GF-D8 (cell line): ENCODE measurements at regions not wholly inside any gene's neighbourhood (a gene's known extent, or its start where the extent isn't known, plus 50 kb on each side); places are given as distances from the start of the nearest gene placed in this dataset.

Source experiments
- DNase-seq: peaks from one replicate; lab custom pipeline; 2025; lab: John Stamatoyannopoulos, UW

DNA sequence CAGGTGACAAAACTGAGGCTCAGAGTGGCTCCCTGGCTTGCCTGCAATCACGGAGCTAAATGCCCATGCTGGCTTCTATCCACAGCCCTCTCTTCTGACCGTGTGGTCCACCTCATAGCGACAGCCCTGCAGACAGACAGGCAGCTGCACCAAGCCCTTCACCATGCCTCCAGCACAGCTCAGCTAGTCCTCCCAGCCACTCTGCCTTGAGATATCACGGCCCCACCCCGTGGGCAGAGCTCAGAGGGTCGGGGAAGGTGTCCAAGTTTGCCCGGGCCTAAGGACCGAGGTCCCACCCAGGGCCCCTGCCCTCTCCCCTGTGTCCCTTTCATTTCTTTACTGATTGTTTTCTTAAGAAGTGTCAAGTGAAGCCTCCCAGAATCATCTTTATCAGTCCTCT is 128.2 kb upstream of the GLI2 start:
- DNase-seq, result no peak

DNA sequence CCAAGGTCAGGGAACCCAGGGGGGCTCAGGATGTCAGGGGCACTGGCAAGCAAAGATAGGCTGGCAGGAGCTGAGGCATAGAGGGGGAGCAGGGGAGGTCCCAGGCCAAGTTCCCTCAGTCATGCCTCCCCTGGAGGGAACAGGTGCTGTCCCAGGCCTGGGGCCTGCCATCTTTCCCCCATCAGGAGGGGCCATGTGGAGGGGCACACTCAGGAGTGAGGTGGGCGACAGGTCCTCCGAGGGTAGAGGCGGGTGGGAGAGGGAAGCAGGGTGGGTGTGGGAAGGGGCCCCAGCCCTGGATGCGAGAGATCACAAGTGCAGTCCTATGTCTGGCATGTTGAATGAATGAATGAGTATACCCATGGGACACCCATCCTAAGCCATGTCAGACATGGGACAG is 127.7 kb upstream of the GLI2 start:
- no peak for DNase-seq

DNA sequence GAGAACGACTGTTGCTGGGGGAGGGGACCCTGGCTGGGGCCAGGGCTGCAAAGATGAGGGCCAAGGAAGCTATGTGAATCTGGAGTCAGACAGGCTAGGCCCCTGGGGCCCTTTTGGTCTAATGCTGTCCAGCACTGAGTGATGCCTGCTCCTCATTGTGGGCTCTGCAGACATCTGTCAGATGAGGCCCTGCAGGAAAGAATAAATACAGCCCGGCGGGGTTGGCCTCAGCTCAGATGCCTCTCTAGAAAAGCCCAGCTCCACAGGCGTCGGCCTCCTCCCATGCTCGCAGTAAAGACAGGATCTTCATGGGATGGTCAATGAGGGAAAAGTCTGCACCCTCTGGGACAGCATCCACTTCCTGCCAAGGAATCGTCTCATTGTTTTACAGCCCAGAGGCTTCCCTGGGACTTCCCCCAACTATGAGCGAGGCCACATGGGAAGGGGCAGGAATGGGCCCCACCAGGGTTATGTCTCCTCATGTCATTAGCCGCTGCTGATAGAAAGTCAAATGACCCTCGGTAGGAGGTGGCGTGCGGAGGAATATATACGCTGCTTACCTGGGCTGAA is 125.8 kb upstream of the GLI2 start:
- no peak for DNase-seq

DNA sequence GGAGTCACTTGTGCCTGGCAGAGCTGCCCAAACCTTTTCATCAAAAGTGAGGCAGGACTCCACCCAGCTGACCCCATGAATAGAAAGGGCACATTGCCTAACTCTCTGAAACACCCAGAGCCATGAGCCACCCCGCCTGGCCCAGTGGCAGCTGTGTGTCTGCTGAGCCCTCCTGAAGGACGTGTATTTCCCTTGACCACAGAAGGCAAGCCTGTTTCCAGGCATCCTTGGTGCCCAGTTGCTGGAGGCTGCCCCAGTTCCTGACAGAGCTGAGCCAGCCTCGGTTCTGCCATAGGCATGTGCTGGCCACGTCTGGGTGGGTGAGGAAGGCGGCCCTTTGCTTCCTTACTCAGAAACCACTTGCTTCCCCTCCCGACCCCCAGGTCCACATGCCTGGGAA is 124.7 kb upstream of the GLI2 start:
- DNase-seq, result no peak

DNA sequence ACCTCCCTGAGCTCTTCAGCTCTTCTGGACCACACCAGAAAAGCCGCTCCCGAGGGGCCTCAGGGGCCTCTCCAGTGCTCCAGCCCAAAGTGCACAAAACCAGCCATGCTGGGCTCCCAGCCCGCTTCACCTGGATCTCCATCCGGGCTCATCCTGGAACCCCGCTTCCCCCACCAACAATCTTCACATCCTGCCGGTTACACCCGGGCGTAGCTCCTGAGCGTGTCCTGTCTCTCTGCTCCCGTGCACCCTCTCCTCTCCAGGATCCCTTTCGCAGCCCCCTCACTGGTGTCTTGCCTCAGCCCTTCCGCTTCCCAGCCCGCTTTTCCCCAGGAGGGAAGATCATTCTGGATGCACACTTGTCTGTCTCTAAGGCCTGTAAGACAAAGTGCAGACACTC is 123.7 kb upstream of the GLI2 start:
- no peak for DNase-seq

DNA sequence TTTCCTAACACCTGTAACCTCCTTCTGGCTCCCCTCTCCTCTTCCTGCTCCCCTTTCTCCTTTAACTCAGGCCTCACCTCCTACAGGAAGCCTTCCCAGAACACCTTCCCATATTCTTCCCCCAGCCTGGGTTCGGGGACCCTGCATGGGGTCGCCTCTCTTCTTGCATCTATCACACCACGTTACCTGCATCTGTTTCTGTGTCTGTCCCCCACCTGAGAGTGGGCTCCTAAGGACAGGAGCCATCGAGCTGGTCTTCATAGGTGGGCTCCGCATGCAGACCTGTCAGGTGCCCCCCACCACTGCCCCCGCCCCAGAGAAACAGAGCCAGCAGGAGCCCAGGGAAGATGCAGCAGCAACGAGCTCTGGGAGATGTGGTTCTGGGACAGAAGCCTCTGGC is 123.2 kb upstream of the GLI2 start:
- DNase-seq, result no peak

DNA sequence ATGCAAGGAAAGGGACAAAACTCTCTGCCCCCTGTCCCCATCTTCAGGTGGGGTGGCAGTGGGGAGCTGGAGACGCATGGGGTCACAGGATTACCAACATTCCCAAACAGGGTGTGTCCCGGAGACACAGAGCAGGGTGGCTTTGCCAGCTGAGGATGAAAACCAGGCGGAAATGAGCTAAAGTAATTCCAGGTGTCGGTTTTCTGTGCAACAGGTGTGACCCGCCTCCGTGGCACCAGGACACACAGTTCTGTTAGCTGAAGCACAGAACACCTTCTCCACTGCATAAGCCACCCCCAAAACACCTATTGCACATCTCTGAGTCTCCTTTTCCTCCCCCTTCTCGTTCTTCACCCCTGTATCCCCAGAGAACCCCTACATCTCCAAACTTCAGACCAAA is 122.7 kb upstream of the GLI2 start:
- no peak for DNase-seq

DNA sequence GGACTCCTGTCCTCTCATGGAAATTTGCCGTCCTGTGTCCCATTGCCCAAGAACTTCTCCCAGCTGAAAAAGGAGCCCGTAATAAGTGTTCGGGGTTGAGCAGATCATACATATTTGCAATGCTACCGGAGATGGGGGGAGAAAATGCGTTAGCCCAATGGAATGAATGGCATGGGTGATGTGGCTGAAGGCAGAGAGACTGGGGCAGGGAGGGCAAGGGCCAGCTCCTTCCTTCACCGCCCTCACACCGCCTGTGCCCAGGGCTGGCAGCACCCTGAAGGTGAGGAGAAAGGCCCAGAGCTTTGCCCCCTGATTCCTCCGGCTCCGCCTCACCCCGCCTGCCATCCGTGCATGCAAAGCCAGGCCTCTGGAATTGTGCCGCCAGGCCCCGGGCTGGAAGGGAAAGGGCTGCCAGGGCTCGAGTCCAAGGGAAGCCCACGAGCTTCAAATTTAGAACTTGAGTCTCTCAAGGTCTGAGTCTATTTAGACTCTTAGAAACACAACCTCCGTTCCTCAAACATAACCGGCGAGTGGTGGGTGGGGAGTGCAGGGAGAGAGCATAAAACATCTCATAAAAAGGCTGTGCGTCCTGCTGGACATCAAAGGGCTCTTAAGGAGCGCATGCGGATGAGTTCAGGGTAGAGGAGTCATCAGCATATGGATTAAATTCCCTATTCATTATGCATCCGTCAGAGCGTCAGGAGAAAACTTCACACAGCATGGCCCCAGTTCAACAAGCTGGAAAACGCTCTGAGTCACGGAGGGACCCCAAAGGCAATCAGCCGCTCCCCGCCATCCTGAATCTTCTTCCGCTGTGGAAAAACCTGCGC is 121.7 kb upstream of the GLI2 start:
- no peak for DNase-seq

DNA sequence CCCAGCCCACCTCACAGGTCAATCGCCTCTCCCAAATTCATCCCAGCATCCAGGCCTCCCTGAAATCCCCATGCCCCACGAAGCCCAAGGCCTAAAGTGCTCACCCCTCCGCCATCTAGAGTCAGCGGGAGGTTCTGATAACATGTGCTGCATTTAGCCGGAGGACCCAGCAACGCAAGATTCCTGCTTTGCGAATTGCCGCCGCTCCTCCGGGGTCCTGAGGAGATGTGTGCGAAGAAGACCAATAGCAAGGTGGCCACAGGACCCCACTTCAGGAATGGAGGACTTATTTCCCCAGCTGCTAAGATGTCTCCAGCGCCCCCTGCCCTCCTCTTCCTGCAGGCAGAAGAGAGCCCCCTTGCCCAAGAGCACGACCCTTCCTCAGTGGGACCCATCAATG is 120.8 kb upstream of the GLI2 start:
- no peak for DNase-seq

DNA sequence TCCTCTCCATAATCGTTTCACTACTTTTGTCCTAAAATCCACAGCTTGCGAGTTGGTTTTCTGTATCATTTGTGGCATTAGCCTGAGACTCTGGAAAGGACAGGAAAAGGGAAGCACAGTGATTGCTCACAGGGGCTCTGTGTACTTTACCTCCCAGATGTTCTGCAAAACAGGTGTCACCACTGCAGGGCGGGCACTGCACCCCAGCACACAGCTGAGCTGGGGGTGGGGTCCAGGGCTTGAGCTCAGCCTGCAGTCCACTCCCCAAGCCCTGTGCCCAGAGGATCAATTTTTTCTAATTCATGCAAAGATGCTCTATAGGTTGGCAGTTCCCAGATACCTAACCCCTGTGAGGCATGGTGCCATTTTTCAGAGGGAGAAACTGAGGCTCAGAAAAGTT is 119.4 kb upstream of the GLI2 start:
- no peak for DNase-seq

DNA sequence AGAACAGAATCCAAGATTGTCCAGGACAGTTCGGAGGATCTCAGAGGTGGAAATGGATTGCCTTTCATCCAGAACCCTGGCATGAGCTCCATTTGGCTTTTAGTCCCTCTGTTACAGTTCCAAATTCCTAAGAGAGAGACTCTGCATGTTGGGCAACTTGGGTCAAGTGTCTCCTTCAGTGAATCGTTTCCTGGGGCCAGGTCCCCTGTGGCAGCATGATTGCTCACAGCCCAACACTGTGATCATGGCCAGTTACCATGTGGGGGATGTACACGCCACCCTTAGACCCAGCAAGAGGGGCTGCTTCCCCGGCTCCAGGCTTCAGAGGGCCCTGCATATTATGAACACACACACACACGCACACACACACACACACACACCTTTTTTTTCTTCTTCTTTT is 118.6 kb upstream of the GLI2 start:
- no peak for DNase-seq

DNA sequence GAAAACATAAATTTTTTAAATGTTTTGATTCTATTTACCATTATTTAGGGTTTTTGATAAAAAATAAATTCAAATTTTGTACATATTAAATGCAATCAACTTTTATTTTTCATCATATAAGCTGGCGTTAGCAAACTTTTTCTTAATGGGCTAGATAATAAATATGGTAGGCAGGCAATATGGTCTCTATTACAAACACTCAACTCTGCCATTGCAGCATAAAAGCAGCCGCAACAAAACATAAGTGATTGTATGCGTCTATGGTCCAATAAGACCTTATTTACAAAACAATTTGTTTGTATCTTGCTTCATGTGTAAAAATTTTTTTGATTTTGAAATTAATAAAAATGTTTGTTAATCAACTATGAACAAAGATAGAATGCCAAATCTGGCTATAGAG is 116.8 kb upstream of the GLI2 start:
- no peak for DNase-seq

DNA sequence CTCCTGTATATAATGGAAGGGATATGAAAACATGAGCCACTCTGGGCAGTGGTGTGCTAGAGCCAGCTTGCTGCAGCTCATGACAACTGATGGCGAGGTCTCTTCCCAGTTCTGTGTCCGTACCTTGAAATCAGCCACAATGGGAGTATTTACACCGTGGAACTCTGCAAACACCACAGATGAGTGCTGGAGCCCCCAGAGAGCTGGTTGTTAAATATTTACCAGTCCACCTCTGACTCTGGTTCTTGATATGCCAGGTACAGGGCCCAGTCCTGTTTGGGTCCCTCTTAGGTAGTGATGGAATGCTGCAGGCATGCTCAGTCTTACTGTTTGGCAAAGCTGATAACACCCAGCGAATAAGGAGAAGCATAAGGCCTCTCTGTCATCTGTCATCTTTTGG is 116.1 kb upstream of the GLI2 start:
- DNase-seq, result no peak

DNA sequence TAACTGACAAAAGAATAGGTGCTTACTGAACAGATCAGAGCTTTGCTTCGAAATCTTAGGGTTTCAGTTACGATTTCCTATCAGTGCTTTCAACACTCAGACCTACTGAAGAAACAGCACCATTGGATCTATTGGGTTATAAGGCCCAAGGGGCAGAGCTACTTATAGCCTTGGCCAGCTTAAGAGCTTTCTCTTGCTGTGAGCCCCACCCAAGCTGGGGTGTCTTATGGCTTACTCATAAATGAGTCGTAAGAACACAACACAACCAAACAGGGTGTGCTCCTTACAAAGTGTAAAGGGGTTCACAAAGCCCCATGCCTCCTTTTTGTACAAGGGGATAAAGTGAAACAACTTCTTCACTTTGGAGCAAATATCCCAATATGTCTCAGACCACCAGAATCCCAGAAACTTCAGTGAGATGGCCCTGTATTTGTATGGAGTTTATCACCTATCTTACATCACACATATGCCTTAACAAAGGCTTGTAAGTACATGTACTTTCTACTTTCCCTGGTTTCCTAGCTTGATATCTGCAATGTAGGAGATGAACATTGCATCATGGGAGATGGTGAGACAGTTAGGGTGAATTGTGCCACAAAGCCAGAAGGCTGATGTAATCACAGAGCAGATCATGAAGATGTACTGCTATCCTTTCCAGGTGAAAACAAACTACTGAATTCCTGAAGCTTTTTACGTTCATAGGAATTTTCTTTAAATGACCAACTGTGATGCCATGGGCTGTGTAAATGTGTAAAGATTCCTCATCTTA is 115.5 kb upstream of the GLI2 start:
- no peak for DNase-seq

DNA sequence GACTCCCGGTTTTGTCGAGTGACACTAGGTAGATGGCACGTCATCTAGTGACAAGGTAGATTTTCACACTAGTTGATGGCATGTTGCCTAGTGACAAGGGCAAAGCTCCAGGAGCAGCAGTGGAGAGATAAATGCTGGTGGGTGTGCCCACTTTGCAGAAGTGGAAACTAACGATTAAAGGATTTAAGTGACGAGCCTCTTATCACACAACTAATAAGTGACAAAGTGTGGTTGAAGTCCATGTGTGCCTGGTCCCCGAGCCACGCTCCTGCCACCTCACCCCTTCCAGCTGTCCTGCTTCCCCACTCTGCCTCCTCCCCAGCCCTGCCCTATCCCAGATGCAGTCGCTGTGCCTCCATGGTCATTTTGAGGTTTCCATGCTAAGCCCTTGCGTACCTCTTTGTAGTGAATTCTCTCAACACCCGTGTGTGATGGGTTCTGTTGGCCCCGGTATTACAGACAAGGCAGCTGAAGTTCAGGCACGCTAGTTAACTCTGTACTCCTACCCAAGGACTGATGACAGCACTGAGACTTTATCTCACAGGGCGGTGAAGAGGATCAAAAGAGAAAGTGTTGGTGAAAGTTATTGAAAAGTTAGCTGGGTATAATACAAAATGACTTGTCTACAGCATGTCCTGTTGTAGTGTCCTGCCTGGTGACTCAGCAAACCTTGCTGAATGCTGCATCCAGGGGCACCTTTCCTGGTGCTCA is 113.4 kb upstream of the GLI2 start:
- no peak for DNase-seq

DNA sequence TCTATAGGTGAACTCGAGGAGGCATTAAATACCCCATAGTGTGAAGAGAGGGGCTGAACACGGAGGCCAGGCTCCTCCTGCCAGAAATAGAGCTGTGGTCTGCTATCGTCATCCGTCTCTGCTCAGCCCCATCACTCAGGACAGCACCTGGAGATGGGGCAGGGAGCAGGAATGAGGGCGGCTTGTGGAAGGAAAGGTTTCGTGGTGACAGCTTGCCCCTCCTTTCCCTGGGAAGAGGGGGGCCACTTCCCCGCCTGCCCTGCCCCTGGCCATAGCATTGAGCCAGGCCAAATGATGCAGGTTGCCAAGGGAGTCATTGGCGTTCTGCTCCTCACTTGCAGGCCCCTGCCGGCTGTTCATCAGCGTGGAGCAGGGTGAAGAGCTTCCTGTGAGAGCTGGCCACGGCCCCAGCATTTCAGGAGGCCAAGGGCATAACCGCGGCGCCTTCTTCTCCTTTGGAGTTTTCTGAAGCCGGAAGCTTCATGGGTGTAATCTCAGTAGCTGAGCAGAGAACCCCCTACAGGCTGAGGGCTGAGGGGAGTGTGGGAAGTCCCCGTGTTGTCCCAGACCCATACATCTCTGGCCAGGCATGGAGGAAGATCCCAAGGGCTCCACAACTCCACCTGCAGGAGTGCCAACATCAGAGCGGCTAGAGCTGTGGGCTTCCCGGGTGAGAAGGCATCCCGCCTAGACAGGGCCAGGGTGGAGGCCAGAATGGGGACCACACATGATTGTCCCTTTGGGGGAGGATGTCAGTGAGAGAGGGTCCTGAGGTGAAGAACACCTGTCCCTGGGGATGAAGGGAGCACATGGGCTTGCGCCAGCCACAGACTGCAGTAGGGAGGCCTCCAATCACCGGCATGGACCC is 112.5 kb upstream of the GLI2 start:
- no peak for DNase-seq

DNA sequence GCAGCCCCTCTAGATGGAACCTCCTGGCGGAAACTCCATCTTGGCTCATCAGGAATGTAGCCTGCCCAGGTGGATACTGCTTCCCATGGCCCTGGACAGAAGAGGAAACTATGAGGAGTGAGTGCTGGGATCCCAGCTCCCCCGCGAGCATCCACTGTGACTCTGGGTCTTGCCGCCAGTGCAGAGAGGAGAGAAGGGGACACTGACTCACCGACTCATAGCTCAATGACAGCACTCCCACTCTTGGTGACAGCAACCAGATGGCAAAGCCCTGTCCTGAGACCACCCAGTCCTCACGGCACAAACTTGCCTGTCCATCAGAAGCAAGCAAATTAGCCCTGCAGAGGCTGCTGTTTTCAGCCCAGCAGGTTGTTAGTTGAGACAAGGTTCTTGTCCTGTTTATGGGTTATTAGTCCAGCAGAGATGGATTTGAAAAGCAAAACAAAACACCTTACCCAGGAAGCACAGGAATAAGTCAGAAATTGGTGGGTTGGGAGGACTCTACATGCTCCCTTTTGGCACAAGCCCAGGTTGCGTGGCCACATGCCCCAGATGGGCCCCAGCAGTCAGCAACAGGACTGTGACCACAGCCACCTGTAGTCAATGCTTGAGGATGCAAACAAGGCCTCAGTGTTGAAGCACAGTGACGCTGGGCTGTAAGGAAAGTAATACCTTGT is 111.5 kb upstream of the GLI2 start:
- DNase-seq, result no peak

DNA sequence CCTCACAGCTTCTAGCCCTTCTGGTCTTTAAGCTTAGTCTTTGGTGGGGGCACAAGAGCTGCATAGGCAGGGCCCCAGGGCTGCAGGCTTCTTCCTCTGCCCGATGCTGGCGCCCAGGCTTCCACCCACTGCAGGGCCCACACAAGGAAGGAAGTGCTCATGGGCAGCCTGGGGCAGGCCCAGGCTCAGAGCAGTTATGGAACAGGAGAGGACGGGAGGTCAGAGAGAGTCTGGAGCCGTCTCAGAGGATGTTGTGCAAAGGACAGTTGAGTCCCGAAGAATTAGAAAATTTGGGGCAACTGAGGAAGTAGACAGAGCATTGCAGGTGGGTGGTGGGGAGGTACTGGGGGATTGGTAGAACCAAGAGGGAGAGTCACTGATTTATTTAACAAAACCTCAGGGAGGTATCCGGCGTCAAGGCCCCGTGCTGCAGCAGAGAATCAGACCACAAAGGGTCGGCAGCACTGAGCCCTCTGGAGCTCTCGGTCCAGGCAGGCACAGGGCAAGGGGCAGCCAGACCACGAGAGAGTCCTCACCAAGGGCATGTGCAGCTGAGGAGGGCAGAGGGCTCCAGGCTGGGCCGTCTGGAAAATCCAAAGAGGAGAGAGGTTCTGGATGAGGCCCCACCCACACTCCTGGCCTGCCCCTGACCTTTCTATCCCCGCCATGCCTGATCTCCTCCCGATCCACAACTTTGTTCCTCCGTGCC is 110.8 kb upstream of the GLI2 start:
- no peak for DNase-seq

DNA sequence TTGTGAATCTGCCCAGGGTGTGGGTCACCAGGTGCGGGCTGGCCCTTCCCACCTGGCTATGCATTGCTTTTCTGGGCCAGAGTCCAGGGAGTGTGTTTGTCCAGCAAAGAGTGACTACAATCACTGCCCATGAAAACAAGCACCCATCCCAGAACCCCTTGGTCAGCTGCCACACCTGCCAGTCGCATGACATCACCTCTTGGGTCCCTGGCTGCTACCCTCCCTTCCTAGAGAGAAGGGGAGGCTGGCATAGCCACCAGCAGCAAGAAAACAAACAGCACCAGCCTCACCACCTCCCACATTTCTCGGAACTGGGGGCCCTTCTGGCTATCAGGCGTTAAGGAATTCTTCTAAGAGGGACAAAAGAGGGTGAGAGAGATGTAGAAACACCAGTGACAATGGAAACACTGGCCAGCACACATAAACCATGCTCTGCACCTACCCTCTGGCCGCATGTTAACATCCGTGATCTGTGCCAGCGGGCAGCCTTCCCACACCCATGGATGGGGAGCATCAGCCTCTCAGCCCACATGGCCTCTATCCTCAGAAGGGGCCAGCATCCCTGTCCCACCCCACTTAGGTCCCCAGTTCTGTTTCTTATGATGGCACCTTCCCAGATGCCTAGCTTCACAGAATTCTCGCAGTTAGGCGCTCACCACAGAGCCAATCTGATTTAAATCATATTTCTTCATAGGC is 109.7 kb upstream of the GLI2 start:
- no peak for DNase-seq

DNA sequence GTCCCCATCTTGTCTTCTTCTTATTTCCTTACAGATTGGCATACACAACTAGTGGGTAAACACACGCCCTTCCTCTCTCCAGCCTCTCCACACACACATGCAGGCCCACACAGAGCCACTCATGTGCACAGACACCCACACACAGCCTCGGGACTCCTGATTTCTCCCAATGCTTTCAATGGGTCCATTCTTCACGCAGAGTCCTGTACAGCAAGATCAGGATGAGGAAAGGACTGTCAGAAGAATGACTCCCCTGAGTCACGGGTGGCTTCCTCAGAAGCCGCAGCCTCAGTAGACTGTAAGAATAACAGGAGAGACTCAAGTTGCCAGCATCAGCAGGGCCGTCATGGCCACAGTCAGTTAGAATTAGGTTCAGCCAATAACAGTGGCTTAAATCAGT is 109.1 kb upstream of the GLI2 start:
- no peak for DNase-seq
